Neural progenitor cell (in vitro differentiated cells): ENCODE measurements at regions not wholly inside any gene's neighbourhood (a gene's known extent, or its start where the extent isn't known, plus 50 kb on each side); places are given as distances from the start of the nearest gene placed in this dataset.

Experiments used
- DNase-seq: peaks from one replicate; pipeline ENCODE4 v3.0.0-alpha.2; 2016; ENCODE audit warnings: low spot score
- H2AFZ ChIP-seq: fragments of 200-600 bp; sonication (generic); replicated peaks from 2 replicates; pipeline ENCODE4 v1.6.1; 2016; ENCODE audit warnings: antibody characterized with exemption
- H3F3A ChIP-seq: fragments of 200-600 bp; sonication (generic); 2 replicates; pipeline ENCODE4 v1.6.1; 2016; ENCODE audit warnings: antibody characterized with exemption, low read depth
- H3K27ac ChIP-seq: fragments of 200-600 bp; sonication (generic); 2 replicates; pipeline ENCODE4 v1.5.1; 2016; ENCODE audit warnings: mild to moderate bottlenecking
- H3K27me3 ChIP-seq: fragments of 200-600 bp; sonication (generic); 2 replicates; pipeline ENCODE4 v1.6.1; 2016; ENCODE audit warnings: mild to moderate bottlenecking, moderate library complexity
- H3K36me3 ChIP-seq: fragments of 200-600 bp; sonication (generic); 2 replicates; pipeline ENCODE4 v1.5.1; 2016
- H3K4me1 ChIP-seq: fragments of 200-600 bp; sonication (generic); 2 replicates; pipeline ENCODE4 v1.6.1; 2016; ENCODE audit warnings: mixed run types
- H3K4me2 ChIP-seq: fragments of 200-600 bp; sonication (generic); 2 replicates; pipeline ENCODE4 v1.6.1; 2016
- H3K4me3 ChIP-seq: fragments of 200-600 bp; sonication (generic); 2 replicates; pipeline ENCODE4 v1.5.1; 2016
- H3K79me2 ChIP-seq: fragments of 200-600 bp; sonication (generic); 2 replicates; pipeline ENCODE4 v1.6.1; 2016; ENCODE audit warnings: low read depth
- H3K9ac ChIP-seq: fragments of 200-600 bp; sonication (generic); 2 replicates; pipeline ENCODE4 v1.6.1; 2016
- H3K9me3 ChIP-seq: fragments of 200-600 bp; sonication (generic); 2 replicates; pipeline ENCODE4 v1.5.1; 2016; ENCODE audit warnings: low read depth
- H4K20me1 ChIP-seq: fragments of 200-600 bp; sonication (generic); 2 replicates; pipeline ENCODE4 v1.6.1; 2016; ENCODE audit warnings: low read depth
- H3K27ac Mint-ChIP-seq: 3 replicates; pipeline ENCODE4 v1.8.0; 2021; ENCODE audit warnings: mixed read lengths
- H3K27me3 Mint-ChIP-seq: 2 replicates; pipeline ENCODE4 v1.8.0; 2022; ENCODE audit warnings: low read depth, mild to moderate bottlenecking, inconsistent platforms, moderate library complexity, mixed read lengths; ENCODE audit not compliant: insufficient read depth
- H3K36me3 Mint-ChIP-seq: 3 replicates; pipeline ENCODE4 v1.8.0; 2021; ENCODE audit warnings: mixed read lengths
- H3K4me1 Mint-ChIP-seq: 3 replicates; pipeline ENCODE4 v1.8.0; 2021; ENCODE audit warnings: mixed read lengths
- H3K4me3 Mint-ChIP-seq: 3 replicates; pipeline ENCODE4 v1.8.0; 2021; ENCODE audit warnings: mild to moderate bottlenecking, moderate library complexity, mixed read lengths
- H3K9me3 Mint-ChIP-seq: 3 replicates; pipeline ENCODE4 v1.8.0; 2020; ENCODE audit warnings: mixed read lengths
- EZH2 ChIP-seq: fragments of 200-600 bp; sonication (generic); IDR thresholded peaks from 2 replicates; pipeline ENCODE4 v1.6.1; 2017; ENCODE audit warnings: antibody characterized with exemption, mild to moderate bottlenecking, moderate library complexity
- EZH2phosphoT487 ChIP-seq: fragments of 200-600 bp; sonication (generic); IDR thresholded peaks from 2 replicates; pipeline ENCODE4 v1.6.1; 2017; ENCODE audit warnings: antibody characterized with exemption
- microRNA counts: library from miRNA; unstranded; fragments of <30 nt; microRNA quantifications from one replicate; lab custom pipeline; 2016
- microRNA-seq: library from miRNA; unstranded; fragments of <30 nt; microRNA quantifications from one replicate; pipeline ENCODE4, GENCODE V29; 2016
- small RNA-seq: library from RNA; depleted of rRNA; stranded (forward); fragments of <200 nt; gene quantifications from one replicate; pipeline ENCODE3, GENCODE V24; 2015
- TF ChIP-seq, protein P1 (sequence below): fragments of 200-600 bp; sonication (generic); IDR thresholded peaks from 2 replicates; pipeline ENCODE4 v1.5.1; 2017; ENCODE audit warnings: antibody characterized with exemption, mild to moderate bottlenecking

DNA sequence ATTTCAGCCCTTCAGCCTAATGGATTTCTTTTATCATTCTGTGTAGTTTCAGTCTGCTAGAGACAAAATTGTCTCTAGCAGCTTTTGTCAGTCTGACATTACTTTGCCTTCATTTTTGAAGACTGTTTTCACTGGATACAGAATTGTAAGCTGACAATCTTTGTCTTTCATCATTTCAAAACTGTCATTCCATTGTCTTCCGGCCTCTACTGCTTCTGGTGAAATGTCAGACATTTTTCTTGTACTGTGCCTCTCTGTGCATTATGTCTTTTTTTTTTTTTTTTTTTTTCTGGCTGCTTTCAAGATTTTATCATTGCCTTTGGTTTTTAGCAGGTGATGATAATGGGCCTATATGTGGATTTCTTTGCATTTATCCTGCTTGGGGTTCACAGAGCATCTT is 51.3 kb upstream of the ZNF169 start:
- Mint-ChIP-seq H3K4me1 (no peaks in the 10 kb centered on the region), H3K27me3 (peaks cover 2% of the 10 kb centered on the region), H3K36me3 (no peaks in the 10 kb centered on the region), H3K9me3 (peaks cover 23% of the 10 kb centered on the region), H3K27ac (no peak overlapping the region), H3K4me3 (no peak overlapping the region)
- no peak for DNase-seq
- Histone ChIP-seq H3K79me2 (no peaks in the 10 kb centered on the region), H3K36me3 (no peaks in the 10 kb centered on the region), H3F3A (no peaks in the 10 kb centered on the region), H3K4me2 (no peak overlapping the region), H3K27me3 (no peaks in the 10 kb centered on the region), H3K9me3 (no peaks in the 10 kb centered on the region), H3K27ac (no peak overlapping the region), H3K4me1 (no peaks in the 10 kb centered on the region), H3K4me3 (no peak overlapping the region), H3K9ac (no peak overlapping the region), H4K20me1 (no peaks in the 10 kb centered on the region), H2AFZ (no peak overlapping the region)
- TF ChIP-seq EZH2 (no peak), EZH2phosphoT487 (no peak)
- TF ChIP-seq, protein P1, sequence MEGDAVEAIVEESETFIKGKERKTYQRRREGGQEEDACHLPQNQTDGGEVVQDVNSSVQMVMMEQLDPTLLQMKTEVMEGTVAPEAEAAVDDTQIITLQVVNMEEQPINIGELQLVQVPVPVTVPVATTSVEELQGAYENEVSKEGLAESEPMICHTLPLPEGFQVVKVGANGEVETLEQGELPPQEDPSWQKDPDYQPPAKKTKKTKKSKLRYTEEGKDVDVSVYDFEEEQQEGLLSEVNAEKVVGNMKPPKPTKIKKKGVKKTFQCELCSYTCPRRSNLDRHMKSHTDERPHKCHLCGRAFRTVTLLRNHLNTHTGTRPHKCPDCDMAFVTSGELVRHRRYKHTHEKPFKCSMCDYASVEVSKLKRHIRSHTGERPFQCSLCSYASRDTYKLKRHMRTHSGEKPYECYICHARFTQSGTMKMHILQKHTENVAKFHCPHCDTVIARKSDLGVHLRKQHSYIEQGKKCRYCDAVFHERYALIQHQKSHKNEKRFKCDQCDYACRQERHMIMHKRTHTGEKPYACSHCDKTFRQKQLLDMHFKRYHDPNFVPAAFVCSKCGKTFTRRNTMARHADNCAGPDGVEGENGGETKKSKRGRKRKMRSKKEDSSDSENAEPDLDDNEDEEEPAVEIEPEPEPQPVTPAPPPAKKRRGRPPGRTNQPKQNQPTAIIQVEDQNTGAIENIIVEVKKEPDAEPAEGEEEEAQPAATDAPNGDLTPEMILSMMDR, result no peak

MicroRNAs in the stretch of these regions (microRNA counts, 767-probe panel; counts per million panel counts)
- 460 counts per million, percentile 90 among the panel's probes with 10 or more counts for microRNA hsa-let-7d-5p (lab: Ali Mortazavi, UCI)
- microRNA hsa-let-7f-5p (lab: Ali Mortazavi, UCI), result 460 counts per million, percentile 90 among the panel's probes with 10 or more counts

Small RNAs in the stretch of these regions (microRNA-seq; reads per million reads assigned to microRNA genes)
- gene MIRLET7A1, result 1.5 reads per million
- gene MIRLET7D, result 11.6 reads per million, percentile 42 among the genes with 10 or more reads in this experiment
- 0.91 reads per million for gene MIRLET7F1

Small RNAs in the stretch of these regions (small RNA-seq; reads per million reads assigned to genes)
- gene MIRLET7A1 (0.16 reads per million), gene MIRLET7D (0.07 reads per million), gene MIRLET7F1 (0.18 reads per million)
